ENCODE measurements at regions not wholly inside any gene's neighbourhood (a gene's known extent, or its start where the extent isn't known, plus 50 kb on each side); places are given as distances from the start of the nearest gene placed in this dataset.
"Not testable (repeated sequence)": the region's sequence is repeated elsewhere in the genome, so short reads cannot be mapped to it uniquely, and the experiment has no call there.

DNA sequence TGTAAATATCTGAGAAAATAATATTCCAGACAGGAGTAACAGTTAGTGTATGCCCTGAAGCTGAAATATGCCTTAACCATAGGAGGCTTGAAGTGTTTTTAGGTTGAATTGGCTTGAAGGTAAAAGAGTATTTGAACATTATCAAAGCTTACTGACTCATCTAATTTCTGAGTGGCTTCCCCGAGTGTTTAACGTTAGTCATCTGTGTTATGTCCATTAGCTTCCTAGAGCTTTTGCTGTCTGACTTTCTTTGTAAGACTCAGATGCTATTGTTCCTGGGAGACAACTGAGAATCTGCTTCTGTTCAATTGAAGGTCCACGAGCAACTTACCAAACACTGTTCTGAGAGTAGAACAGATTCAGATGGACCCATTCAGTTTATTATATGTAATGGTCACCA is 656.8 kb upstream of the NECTIN3 start:
- no peak for DNase-seq

DNA sequence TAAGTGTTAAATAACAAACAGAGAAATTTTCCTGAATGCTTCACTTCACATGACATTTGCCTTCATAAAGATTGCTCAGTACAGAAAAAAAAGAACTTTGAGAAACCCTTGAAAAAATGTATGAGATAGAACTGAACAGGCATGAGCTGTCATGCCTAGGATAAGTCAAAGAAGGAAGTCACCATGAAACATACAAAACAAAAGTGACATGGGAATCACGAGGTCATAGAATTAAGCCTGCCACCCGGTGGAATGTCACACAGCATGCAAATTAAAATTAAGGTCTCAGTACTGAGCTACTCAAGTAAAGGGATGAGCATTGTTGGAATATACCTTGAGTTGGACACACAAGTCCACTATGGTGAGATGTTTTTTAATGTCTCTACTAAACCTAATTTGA is 652.5 kb upstream of the NECTIN3 start:
- DNase-seq: no peak

DNA sequence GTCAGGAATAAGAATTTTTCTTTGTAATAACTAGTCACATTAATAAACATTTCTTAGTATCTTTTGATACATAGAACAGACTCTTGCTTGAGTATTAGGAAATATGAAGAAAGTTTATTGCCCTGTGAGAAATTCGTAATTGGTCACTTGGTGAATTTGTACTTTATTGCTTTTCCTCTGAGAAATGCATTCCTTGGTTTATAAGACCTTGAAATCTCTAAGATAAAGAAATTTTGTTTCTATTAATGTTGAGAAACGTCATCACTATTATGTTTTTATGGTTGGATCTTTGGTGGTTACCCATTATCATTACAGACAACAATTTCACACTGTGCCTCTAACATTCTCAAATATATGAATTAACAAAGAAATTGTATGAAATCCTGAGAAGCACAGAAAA is 652.0 kb upstream of the NECTIN3 start:
- no peak for DNase-seq

DNA sequence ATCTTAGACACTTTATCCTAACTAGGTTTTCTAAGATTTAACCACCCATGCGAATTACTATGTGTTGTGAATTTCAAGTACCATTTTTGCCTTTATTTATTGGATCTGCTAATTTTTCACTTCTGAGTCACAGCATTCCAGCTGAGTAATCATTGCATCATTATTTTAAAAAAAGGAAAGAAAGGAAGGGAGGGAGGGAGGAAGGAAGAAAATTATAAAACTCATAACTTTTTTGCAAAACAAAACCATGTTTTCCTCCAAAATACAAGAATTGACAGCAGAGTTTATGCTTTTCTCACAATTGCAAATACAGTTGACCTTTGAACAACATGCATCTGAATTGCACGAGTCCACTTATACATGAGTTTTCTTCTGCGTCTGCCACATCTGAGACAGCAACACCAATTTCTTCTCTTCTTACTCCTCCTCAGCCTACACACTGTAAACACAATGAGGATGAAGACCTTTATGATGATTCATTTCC is 651.4 kb upstream of the NECTIN3 start:
- DNase-seq: no peak

DNA sequence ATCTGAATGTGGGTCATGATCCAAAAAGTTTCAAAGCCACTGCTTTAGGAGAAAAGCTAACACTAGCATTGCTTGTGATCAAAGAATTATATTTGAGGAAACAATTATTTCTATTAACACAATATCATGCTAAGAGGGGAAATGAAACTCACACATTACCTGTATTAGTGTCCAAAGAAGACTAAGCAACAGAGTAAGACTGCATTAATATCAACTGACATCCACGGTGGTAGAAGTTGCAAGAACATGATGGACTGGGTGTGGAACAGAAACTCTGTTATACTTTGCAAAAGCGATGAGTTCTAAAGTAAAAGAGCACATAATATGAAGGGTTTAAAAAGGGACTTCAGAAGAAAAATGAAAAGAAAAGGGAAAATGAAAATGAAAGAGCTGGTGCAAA is 648.3 kb upstream of the NECTIN3 start:
- no peak for DNase-seq

DNA sequence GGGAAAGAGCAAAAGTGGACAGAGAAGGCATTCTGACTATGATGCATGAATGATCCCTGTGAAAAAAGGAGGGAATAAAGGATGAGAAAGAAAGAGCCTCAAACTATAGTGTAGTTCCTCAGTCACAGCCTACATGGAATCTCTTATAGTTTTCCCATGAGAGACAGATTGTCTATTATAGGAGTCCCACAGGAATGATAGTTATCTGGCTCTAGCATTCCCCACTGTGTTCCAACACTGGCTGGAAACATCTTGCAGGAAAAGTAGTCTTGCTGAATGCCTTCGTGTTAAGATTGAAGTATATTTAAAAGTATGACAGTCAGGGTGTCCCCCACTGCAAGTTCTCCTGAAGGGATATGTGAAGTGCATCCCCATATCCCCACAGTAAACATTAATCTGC is 641.5 kb upstream of the NECTIN3 start:
- DNase-seq: no peak

DNA sequence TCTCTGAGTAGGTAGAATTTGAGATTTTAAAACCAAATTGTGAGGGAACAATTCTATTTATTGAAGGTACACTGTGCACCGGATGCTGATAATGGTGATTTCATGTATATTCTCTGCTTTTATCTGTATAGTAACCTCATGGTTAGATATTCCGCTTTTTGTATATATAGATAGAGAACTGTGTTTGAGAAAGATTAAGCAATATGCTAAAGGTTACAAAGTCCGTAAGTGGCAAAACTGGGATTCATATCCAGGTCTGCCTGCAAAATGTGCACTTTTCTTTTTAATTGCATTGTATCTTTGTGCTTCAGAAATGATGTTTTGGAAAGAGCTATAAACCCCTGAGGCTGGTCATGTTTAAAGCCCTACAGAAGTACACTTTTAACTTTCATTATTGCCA is 635.4 kb upstream of the NECTIN3 start:
- DNase-seq: no peak

DNA sequence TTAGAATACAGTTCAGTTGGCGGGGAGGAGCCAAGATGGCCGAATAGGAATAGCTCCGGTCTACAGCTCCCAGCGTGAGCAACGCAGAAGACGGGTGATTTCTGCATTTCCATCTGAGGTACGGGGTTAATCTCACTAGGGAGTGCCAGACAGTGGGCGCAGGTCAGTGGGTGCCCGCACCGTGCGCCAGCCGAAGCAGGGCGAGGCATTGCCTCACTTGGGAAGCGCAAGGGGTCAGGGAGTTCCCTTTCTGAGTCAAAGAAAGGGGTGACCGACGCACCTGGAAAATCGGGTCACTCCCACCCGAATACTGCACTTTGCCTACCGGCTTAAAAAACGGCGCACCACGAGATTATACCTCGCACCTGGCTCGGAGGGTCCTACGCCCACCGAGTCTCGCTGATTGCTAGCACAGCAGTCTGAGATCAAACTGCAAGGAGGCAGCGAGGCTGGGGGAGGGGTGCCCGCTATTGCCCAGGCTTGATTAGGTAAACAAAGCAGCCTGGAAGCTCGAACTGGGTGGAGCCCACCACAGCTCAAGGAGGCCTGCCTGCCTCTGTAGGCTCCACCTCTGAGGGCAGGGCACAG is 631.5 kb upstream of the NECTIN3 start:
- not testable (repeated sequence) for DNase-seq

DNA sequence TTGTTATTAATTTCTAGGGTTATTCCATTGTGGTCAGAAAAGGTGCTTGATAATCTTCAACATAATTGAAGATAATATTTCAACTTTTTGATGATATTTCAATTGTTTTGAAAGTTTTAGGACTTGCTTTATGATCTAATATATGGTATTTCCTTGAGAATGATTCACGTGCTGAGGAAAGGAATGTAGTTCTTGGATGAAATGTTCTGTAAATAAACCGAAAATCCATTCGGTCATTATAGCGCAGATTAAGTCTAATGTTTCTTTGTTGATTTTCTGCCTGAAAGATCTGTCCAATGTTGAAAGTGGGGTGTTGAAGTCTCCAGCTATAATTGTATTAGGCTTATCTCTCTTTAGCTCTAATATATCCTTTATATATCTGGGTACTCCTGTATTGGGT is 617.5 kb upstream of the NECTIN3 start:
- no peak for DNase-seq

DNA sequence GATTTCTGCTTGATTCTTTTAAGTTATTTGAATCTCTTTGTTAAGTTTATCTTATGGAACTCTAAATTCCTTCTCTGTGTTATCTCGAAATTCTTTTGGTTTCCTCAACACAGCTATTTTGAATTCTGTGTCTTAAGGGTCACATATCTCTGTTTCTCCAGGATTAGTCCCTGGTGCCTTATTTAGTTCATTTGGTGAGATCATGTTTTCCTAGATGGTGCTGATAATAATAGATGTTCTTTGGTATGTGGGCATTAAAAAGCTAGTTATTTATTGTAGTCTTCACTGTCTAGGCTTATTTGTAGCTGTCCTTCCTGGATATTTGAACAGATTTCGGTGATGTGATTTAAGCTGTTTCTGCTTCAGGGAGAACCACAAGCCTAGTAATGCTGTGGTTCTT is 615.6 kb upstream of the NECTIN3 start:
- DNase-seq: no peak

DNA sequence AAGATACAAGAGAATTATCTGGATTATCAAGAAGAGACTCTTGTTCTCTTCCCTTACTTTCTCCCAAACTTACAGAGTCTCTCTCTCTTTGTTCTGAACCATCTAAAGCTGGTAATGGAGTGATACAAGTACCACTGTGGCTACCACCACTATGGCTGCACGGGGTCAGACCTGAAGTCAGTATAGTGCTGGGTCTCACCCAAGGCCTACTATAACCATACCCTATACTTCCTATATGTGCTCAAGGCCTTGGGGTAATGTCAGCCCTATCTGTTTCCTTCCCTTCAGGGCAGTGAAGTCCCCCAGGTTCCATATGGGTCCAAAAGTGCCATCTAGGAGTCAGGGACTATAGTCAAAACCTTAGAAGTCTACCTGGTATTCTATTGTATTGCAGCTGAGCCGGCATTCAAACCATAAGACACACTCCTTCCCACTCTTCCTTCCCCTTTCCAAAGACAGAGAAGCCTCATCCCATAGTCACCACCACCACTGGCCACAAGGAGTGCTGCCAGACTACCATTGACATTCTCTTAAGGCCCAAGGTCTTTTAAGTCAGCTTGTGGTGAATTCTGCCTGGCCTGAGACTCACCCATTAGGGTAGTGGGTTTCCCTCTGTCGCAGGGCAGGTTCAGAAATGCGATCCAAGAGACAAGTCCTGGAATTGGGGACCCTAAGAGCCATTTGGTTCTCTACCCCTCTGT is 615.0 kb upstream of the NECTIN3 start:
- DNase-seq: no peak

DNA sequence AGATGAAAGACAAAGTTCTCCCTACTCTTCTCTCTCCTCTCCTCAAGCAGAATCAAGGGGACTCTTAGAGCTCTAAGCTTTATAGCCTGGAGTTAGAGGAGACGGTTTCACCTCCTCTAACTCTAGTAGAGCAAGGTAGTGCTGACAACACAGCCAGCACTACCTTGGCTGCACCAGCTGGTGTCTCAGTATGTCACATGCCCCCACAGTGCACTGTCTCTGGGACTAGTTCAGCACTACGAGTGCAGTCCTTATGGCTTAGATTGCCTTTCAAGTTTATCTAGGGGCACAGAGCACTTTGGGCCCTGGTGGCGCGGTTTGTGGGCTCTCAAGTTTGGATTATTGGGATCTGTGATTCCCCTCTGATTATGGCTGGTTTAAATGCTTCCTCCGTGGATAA is 614.1 kb upstream of the NECTIN3 start:
- DNase-seq: no peak

DNA sequence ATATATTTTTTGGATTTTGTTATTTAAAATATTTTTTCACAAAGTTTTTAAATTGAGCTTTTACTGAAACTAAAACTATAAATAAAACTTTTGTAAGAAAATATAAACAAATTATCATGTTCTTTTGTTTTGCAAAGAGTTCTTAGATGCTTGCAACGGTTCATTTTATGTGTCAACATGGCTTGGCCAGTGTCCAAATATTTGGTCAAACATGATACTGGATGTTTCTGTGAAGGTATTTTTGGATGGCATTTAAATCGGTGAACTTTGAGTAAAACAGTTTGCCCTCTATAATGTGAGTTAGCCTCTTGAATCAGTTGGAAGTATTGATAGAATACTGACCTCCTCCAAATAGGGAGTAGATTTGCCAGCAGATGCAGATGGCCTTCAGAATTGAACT is 612.6 kb upstream of the NECTIN3 start:
- DNase-seq: no peak

DNA sequence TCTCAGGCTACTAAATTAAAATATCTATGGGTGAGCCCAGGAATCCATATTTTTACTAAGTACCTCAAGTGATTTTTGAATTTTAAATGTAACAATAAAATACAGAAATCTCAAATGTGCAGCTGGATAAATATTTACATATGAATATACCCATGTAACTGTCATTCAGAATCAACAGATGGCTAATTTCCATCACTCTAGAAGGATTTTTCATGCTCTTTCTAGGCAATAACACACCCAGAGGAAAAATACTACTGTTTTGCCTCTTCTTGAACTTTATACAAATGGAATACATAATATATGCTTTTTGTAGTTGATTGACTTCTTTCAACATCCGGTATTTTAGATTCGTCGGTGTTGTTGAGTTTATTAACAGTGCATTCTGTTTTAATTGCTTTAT is 601.3 kb upstream of the NECTIN3 start:
- peak in 1 of 2 experiments; percentile 27 for DNase-seq

DNA sequence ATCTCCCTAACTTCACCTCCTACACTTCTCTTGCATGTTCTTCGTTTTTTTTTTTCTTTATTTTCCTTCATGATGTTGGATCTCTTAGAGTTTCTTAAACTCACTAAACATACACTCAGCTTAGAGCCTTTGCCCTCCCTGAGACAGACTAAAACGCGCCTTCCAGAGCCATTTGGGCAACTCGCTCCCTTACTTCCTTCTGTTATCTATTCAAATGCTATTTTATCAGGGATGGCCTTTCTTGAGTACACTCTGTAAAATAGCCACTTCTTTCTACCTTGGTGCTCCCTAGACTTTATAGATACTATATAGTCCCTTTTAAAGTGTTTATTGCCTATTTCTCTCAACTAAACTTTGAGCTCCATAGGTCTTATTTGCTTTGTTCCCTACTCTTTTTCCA is 598.2 kb upstream of the NECTIN3 start:
- DNase-seq: no peak

DNA sequence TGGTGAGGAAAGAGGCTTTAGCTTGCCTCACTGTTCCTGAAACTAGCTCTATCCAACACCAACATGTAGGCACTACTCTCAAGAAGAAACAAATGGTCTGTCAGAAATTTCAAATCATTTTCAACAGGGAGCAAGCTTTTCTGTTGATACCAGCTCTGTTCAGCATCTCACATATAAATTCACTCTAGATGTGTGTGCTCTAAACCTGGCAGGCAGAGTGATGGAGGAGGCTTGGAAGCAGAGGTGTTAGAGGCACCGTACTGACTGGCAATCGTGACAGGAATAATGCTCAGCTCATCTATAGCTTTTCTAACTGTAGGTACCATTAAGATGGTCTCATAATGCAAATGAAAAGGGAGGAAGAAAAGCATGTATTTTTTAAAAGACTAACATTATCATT is 597.2 kb upstream of the NECTIN3 start:
- no peak for DNase-seq

DNA sequence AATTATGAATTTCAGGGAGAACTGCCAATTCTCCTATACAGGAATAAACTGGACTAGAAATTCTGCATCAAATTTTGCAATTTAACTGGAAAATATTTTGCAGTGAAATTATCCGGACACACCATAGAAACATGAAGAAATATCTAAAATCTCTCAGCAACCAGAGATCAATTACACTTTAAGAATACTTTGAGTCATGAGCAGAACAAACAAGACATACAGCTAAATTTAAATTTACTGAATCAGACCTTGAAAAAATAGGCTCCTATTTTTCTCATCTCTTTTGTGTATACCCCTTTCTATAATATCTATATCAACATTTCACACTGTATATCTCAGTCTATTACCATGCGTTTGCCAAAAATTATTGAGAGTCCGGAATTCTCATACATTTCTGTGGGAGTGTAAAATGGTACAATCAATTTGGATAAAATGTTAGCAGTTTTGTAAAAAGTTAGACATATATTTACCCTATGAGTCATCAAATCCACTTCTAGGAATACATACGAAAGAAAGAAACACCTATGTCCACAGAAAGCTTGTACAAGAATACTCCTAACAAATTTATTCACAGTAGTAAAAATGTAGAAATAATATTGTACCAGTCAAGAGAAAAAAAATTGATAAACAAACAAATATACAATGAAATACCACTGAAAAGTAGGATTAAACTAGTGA is 593.1 kb upstream of the NECTIN3 start:
- no peak for DNase-seq

DNA sequence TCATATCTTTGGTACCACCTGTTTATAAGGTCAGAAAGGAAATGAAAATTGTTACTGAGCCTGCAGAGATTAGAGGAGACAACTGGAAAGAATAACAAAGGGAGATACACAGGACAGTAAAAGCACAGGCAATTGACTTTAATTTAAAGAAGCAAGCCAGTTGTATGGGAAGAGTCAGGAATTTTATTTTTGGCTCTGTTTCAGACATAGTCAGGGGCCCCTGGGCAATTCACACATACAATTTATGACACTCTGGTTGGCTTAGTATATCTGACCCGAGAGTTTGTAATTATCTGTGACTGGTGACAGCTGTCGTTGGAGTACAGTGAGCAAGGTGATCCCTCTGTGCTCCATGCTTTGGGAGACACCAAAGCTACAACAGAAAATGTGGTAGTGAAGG is 591.9 kb upstream of the NECTIN3 start:
- DNase-seq: no peak

DNA sequence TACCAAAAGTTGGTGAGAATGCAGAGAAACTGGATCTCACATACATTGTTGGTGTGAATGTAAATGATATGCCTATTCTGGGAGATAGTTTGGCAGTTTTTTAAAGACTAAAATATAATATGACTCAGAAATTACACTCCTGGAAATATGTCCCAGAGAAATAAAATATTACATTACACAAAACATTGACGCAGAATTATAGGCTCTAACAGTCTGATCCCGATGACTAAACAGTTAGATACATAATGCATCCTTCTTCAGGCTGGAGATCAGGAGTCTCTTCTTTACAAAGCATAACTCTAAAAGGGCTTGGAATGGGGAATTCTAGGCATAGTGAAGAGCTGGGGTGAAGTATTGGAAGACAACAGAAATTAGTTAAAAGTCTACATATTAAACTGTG is 586.2 kb upstream of the NECTIN3 start:
- DNase-seq: no peak

DNA sequence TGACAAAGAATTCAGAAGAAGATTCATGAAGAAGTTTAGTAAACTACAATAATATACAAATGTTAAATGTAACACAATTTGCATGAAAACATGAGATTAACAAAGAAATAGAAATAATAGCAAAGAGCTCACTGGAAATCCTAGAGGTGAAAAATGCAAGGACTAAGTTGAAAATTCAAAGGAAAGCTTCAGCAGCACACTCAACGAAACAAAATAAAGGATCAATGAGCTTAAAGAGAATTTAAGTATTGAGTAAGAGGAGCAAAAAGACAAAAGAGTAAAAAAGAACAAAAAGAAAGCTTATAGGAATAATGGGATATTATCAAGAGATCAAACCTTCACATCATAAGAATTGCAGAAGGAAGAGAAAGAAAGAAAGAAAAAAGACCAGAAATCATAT is 583.8 kb upstream of the NECTIN3 start:
- DNase-seq: no peak

DNA sequence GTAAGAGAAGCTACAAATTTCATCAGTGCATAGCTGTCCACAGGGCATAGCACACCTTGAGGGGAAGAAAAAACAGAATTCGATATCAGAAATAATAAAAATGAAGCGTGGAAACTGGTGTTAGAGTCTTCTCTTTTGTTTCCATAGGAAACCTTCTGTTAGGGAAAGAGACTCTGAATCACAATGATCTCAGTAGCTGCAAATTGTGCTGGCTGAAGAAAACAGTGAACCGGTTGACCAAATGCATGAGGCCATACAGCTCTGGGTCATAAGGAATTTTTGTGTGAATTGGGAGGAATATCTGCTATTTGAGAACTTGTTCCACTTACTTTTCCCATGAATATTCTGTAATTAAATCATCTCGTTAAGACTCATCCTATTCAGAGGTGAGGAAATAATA is 580.2 kb upstream of the NECTIN3 start:
- DNase-seq: no peak

DNA sequence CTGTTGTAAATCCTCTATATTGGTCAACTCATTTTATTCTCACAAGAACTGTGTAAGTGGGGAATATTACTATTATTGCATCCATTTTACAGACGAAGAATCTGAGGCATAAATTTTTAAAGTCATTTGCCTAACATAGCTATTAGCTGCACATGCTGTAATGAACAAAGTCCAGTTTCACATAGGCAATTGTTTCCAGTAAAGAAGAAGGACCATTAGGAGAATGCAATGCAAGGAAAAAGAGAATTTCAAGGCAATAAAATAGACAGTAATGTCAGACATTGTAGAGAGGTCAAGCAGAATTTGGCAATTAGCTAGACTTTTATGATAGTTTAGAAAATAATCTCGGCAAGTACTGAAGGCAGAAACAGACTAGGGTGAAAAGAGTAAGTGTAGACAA is 578.7 kb upstream of the NECTIN3 start:
- no peak for DNase-seq

DNA sequence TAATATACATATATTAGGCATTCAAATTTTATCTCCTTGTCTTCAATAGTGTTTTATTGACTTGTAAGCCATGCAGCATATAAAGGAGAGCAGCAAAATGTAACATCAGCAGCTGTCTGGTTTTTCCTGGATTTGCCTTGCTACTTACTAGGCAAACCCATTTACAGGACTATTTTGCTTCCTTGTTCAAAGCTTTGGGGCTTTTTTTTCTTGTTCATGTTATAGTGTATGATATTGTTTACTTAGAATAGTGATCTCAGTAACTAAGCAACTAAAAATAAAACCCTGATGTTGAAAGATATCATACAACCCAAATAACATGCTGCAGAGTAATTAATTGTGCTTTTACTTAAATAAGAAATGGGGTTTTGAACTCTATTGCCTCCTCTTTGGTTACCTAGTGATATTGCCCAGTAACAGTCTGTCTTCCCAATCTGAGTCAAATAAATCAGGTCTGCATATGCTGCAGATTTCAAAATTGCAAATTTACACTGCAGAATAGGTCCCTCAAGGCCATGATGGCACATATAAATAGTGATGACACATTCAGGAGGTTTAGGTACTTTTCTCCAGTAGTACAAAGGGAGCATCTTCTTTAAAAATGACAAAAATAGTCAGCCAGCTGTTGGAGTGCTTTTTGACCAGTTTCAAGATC is 578.1 kb upstream of the NECTIN3 start:
- DNase-seq: no peak

DNA sequence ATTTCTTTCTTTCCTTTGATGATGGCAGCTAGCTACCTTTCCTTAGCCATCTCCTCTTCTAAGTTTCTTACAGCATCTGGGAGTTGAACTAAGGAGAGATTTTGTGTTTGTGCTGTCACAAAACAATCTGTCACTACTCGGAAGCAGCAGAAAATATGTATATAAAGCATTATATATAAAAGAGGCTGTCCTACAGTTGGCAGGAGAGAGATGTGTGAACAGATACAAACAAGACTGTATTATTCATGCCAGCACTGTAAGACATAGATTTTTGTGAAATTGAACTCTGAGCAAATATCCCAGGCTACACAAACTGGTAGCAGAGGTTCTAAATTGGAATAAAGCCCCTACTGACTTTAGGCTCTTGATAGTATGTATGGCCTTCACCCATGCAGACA is 577.5 kb upstream of the NECTIN3 start:
- DNase-seq: no peak

Measured in NCI-H1930 (cell line).